EH (cell line): ENCODE measurements at regions not wholly inside any gene's neighbourhood (a gene's known extent, or its start where the extent isn't known, plus 50 kb on each side); places are given as distances from the start of the nearest gene placed in this dataset.
"Not testable (repeated sequence)": the region's sequence is repeated elsewhere in the genome, so short reads cannot be mapped to it uniquely, and the experiment has no call there.

Source experiments
- DNase-seq: peaks from one replicate; pipeline ENCODE4 v3.0.0-alpha.2; 2015; ENCODE audit warnings: low read depth

DNA sequence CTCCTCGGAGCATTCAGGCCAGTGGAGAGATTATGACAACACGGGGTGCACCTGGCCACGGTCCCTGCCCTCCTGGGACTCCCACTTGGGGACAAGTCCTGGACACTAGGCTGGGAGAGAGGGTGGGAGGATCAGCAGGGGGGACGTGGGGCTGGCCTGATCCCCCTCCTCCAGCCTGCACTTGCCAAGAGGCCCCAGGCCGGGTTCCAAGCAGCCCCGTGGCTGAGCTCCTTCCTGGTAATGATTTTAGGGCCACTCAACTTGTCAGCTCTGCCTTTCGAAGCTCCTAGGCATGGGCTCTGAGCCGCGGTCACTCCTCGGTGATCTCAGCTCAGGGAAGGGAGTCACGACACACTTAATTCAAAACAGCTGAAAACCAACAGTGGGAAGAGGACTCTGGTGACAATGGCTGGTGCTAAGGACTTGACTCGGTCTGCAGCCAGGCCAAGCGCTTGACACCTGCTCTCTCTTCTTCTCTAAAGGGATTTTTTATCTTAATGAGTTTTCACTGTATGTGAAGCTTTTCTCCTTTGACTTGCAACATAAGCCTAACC, 161.7 kb downstream of the BMP7 start:
- no peak for DNase-seq

DNA sequence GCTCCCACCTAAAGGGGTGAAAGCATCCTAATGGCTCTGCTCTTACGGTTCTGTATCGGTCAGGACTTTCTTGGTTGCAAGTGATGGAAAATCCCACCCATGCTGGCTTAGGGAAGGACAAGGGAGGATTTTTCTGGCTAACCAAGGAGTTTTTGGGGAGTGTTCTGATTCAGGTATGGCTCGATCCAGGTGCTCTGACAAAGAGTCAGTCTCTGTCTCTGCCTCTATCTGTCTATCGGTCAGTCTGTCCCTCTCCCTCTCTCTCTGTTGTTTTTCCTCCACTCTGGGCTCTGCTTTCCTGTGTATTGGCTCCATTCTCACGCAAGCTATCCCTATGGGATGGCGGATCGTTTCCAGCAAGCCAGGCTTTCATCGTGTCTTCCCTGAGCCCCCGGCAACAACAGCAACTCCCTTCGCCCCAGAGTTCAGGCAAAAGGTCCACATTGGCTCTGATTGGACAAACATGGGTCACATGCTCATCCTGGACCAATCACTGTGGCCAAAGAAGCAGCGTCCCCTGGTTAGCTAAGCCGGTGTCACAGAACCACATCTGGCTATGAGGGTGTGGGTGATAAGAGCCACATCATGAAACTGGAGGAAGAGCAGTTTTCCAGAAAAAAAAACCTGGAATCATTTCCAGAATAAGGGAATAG, 160.3 kb downstream of the BMP7 start:
- DNase-seq: no peak

DNA sequence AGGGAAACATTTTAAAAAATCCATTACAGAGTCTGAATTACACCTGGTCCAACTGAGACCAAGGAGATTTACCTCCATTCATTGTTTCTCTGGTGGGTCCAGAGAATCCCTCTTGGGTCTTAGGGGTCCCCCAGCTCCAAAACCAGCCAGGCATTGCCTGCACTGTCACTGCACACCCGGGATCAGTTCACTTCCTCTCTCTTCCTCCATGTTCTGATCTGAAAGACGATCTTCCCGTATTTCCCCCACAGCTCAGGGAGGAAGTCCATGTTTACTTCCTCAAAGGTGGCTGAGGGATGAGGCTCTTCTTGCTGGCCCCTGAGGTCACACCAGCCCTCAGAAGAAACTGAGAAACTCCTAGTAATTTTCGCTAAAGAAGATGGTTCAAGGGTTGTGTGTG, 159.7 kb downstream of the BMP7 start:
- no peak for DNase-seq

DNA sequence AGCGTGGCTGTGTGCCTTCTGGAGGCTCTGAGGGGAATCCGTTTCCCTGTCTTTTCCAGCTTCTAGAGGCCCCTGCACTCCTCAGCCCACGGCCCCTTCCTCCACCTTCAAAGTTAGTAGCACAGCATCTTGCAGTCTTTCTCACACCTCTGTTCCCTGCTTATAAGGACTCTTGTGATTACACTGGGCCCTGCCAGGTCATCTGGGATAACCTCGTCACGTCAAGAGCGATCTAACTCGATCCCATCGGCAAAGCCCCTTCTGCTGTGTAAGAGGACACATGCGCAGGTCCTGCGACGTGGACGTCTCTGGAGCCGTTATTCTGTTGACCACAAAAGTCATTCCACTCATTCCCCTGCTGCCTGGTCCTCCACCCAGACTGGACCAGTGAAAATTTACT, 159.2 kb downstream of the BMP7 start:
- DNase-seq: no peak

DNA sequence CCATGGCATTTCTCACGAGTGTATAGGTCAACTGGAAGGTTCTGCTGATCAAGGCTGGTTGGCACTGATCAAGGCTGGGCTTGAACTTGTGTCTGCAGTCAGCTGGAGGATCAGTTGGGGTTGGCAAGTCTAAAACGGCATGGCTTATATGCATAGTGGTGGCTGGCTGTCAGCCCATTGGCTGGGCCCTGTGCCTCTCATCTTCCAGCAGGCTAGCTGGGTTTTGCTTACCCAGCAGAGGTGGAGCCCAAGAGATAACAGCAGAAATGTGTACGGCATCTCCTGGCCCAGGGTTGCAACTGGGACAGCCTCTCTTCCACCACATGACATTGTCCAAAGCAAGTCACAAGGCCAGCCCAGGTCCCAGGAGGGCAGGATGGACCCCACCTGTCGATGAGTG, 158.2 kb downstream of the BMP7 start:
- no peak for DNase-seq

DNA sequence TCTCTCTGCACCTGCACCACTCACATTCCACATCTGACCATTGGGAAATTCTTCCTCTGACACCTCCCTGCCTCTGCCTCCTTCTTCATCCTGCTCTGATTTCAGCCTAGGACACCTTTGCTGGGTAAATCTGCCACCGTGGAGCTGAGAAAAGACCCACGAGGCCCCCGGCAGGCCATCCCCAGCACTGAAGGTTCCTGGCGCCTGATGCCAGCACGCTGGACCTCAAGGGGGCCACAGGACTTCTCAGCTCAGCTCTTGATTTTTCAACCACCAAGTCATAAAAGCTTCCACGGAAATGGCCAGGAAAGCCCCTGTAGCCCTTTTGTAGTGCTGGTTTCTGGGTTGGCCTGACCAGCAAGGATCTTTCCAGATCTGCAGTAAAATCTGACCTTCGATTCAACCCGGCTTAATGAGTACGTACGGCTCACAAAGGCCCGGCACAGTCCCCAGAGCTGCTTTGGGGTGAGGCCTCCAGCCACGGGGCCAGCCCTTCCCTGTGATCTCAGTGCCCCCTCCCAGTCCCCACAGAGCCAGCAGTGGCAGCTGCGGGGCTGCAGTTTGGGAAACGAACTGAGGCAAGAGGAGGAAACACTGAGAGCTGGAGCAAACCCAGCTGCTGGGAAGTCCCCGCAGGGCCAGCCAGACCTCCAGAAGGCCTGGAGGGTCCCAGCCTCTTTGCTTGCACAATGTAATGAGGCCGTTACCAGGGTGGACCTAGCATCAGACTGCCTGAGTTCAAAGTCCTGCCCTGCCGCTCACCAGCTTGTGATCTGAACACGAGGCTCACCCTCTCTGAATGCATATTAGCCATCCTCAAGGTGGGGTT, 157.5 kb downstream of the BMP7 start:
- no peak for DNase-seq

DNA sequence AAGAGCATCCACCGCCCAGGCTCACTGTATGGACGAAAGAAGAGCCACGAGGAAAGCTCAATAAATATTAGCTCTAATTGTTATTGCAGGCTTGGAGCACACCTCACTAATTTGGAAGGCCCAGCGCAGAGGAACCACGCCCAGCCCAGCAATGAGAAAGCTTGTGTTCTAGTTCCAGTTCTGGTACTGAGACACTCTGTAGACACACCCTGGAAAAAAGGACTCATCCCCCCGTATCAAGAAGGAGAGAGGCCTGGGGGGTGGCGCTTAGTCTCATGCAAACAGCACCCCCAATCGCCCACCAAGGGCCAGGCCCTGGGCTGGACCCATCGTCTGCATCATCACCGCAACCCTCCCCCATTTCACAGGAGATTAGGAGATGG, 156.9 kb downstream of the BMP7 start:
- no peak for DNase-seq

DNA sequence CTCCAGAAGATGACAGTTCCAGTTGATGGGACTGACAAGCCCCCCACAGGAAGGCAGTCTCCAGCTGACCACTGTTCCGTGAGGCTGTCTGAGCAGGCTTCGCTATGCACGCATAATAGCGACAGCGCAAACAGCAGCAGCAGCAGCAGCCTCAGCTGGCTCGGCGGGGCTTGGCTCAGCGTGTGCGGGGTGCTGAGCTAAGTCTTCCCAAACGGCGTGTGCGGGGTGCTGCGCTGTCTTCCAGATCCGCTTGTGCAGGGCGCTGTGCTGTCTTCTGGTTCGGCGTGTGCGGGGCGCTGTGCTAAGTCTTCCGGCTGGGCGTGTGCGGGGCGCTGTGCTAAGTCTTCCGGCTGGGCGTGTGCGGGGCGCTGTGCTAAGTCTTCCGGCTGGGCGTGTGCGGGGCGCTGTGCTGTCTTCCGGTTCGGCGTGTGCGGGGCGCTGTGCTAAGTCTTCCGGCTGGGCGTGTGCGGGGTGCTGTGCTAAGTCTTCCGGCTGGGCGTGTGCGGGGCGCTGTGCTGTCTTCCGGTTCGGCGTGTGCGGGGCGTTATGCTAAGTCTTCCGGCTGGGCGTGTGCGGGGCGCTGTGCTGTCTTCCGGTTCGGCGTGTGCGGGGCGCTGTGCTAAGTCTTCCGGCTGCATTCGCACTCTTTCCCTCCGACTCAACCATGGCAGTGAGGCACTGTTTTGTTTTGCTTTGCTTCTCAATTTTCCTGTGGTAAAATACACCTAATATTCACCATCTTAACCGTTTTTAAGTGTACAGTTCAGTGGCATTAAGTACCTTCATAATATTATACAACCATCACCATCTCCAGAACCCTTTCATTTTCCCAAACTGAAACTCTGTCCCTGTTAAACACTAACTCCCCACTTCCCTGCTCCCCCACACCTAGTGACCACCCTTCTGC, 156.1 kb downstream of the BMP7 start:
- DNase-seq: not testable (repeated sequence)

DNA sequence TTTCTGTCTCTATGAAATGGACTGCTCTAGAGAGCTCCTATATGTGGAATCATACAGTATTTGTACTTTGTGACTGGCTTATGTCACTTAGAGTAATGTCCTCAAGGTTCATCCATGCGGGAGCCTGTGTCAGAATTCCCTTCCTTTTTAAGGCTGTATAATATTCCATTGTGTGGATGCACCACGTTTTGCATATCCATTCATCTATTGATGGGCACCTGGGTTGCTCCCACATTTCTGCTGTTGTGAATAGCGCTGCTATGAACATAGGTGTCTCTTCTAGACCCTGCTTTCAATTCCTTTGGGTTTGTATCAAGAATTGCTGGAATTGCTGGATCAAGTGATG, 155.4 kb downstream of the BMP7 start:
- DNase-seq: no peak

DNA sequence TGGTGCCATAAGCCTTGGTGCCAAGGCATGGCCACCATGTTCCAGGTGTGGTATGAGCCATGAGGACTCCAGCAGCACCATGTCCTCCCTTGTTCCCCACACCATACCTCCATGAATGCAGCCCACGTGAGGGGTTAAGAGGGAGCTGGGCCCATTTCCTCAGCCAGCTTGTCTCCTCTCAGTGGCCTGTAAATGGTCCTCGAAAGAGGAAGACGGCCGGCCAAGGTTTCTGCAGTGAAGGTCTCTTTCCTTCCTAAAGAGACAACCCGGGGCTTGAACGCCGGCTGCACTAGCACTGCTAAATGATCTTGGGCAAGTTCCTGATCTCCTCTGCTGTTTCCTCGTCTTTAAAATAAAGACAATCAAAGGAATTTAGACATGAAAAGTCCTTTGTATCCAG, 154.0 kb downstream of the BMP7 start:
- no peak for DNase-seq

DNA sequence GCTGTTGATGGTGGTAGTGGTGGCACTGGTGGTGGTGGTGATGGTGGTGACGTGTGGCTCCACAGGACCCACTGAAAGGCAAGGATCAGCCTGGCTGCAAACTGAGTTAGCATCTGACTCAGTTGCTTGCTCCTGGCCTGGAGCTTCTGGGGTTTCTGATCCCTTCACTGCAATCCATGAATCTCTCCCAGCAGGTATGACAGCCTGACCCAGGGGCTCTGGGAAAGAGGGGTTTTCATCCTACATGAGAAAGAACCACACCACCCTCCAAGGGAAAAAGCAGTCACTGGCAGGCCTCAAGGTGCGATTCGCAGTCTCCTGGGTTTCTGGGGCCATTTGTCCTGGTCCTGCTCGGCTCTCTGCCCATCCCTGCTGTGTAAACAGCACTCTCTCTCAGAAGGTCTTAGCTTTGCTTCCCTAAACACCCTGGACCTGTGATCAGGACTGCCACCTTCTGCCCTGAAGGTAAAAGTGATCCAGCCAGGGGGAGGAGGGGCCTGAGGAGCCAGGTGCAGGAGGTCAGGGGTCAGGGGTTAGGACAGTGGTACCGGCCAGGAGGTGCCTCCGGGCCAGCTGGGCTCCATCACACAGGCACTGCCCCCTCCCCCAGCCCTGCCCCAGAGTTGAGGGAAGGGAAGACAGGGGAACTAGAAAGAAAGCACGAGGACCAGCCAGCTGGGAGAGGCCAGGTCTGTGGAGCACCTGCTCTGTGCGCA, 152.0 kb downstream of the BMP7 start:
- no peak for DNase-seq

DNA sequence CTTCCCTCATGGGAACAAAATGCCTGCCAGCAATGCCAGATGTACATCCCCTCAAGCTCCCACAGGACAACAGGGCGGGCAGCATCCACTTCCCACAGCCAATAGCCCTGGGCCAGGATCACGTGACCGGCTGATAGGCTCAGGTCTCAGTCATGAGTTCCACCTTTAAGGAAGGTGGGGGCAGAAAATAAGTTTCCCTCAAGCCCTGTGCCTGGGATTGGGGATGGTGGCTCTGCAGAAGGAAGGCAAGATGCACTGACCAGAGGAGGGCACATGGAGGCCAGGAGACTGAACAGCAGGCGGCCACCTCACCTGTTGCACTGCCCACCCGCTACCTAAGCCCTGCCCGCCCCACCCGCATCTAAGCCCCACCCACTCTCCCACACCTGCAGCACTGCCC, 149.1 kb downstream of the BMP7 start:
- no peak for DNase-seq

DNA sequence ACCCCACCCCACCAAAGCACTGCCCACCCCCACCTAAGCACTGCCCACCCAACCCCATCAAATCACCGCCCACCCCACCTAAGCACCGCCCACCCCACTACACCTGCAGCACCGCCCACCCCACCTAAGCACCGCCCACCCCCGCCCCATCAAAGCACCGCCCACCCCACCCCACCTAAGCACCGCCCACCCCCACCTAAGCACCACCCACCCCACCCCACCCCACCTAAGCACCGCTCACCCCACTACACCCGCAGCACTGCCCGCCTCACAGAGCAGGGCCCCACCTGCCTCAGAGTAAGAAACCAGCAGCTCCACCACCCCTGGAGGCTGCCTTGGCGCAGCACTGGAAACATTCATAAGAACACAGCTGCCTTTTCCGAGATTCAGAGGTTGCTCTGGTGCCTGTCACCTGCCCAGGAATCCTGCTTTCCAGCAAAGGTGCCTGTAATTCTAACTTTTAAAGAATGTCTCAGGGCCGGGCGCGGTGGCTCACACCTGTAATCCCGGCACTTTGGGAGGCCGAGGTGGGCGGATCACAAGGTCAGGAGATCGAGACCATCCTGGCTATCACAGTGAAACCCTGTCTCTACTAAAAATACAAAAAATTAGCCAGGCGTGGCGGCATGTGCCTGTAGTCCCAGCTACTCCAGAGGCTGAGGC, 148.2 kb downstream of the BMP7 start:
- DNase-seq: no peak
